B cell (primary cell): ENCODE measurements at regions not wholly inside any gene's neighbourhood (a gene's known extent, or its start where the extent isn't known, plus 50 kb on each side); places are given as distances from the start of the nearest gene placed in this dataset.

Experiments used
- CTCF ChIP-seq: fragments of 200-600 bp; IDR thresholded peaks from one replicate; pipeline ENCODE4 v1.8.0; 2022; ENCODE audit warnings: antibody characterized with exemption, mild to moderate bottlenecking
- EZH2 ChIP-seq: IDR thresholded peaks from 2 replicates; pipeline ENCODE4 v1.6.1; 2012; ENCODE audit warnings: borderline replicate concordance, low read depth, mild to moderate bottlenecking, moderate library complexity, low read length; ENCODE audit not compliant: insufficient read depth, poor library complexity, severe bottlenecking

- TF ChIP-seq CTCF (no peak), EZH2 (no peak)
These were observed 67.0 kb upstream of the GPR158 start for GRCh38 chr10:25107756-25108155.
